ENCODE measurements at regions not wholly inside any gene's neighbourhood (a gene's known extent, or its start where the extent isn't known, plus 50 kb on each side); places are given as distances from the start of the nearest gene placed in this dataset.

DNA sequence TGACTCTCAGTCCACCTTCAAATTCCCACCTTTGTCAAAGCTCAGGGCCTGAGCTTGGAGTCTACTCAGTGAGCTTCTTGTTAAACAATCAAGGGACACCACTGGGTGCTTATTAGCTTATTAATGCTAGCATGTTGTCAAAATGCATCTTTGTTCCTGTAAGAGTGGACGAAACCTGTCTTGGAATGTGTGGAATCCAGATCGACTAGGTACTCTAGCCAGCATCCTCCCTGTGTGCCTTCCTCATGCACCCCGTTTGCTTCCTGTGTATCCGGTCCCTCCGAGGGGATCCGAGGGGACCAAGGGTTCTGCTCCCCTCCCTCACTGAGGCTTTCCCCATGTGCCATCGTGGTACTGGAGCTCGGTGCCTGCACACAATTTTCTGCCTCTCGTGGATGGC, 75.7 kb upstream of the UBE3A start:
- no peak for DNase-seq (ENCODE audit: low read depth in 2 of 2)
- TF ChIP-seq, protein P1, sequence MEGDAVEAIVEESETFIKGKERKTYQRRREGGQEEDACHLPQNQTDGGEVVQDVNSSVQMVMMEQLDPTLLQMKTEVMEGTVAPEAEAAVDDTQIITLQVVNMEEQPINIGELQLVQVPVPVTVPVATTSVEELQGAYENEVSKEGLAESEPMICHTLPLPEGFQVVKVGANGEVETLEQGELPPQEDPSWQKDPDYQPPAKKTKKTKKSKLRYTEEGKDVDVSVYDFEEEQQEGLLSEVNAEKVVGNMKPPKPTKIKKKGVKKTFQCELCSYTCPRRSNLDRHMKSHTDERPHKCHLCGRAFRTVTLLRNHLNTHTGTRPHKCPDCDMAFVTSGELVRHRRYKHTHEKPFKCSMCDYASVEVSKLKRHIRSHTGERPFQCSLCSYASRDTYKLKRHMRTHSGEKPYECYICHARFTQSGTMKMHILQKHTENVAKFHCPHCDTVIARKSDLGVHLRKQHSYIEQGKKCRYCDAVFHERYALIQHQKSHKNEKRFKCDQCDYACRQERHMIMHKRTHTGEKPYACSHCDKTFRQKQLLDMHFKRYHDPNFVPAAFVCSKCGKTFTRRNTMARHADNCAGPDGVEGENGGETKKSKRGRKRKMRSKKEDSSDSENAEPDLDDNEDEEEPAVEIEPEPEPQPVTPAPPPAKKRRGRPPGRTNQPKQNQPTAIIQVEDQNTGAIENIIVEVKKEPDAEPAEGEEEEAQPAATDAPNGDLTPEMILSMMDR (IDR thresholded peaks at IDR 0.05; ENCODE audit: low read depth, low read length): no peak
- H3K4me3 ChIP-seq (replicated peaks in 1 of 2; ENCODE audit: low read depth in 2 of 2, low read length in 2 of 2): no peak overlapping the region

DNA sequence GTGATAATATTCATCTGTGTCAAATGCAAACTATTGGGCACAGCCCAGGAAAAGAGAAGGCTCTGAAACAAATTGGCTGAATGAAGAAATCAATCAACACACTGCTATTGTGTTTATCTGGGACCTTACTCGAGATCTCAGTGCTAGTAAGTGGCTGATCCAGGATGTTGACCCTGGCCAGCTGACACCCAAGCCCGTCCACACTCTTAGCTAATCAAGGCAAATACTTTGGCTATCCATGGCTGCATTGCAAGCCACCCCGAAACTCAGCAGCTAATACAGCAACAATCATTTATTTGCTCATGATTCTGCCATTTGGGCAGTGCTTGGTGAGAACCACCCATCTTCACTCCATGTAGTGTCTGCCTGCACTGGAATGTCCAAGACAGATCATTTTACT, 74.1 kb upstream of the UBE3A start:
- TF ChIP-seq, protein P1 (IDR thresholded peaks at IDR 0.05; ENCODE audit: low read depth, low read length): no peak
- no peak for DNase-seq (ENCODE audit: low read depth in 2 of 2)
- H3K4me3 ChIP-seq (replicated peaks in 1 of 2; ENCODE audit: low read depth in 2 of 2, low read length in 2 of 2): no peak overlapping the region

DNA sequence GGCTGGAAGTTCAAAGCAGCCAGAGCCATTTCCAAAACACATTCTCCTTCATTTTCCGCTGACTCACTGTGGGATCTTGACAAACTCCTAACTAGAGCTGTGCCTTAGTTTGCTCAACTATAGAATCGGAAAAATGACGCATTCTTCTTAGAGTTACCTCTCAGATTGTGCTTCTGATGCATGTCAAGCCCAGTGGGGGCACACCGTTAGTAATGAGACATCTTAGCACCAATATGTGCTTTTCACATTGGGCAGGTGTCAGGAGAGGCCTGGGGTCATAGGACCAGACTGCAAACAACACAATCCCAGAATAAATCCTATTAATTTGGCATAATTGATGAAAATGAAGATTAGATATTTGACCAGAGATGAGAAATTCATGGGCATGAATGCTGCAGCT, 71.3 kb upstream of the UBE3A start:
- no peak for DNase-seq (ENCODE audit: low read depth in 2 of 2)
- TF ChIP-seq, protein P1 (IDR thresholded peaks at IDR 0.05; ENCODE audit: low read depth, low read length): no peak
- no peak overlapping the region for H3K4me3 ChIP-seq (replicated peaks in 1 of 2; ENCODE audit: low read depth in 2 of 2, low read length in 2 of 2)

DNA sequence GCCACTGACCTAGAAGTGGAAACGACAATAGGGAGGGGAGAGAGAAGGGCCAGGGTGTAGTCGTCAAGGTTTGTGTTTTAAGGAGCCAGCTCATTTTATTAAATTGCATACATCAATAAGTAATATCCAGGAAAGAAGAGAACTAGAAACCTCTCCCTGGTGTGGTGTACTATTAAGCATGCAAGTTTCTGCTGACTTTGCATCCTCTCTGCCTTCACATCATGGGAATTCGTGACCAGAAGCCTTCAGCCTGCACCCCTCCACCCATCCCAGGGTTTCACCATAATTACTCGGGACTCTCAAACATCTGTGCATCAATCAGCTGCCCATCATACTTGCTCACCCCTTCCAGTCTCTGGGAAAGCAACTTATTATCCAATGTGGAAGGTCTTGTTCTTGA, 70.9 kb upstream of the UBE3A start:
- TF ChIP-seq, protein P1 (IDR thresholded peaks at IDR 0.05; ENCODE audit: low read depth, low read length): no peak
- DNase-seq (ENCODE audit: low read depth in 2 of 2): no peak
- H3K4me3 ChIP-seq (replicated peaks in 1 of 2; ENCODE audit: low read depth in 2 of 2, low read length in 2 of 2): no peak overlapping the region

DNA sequence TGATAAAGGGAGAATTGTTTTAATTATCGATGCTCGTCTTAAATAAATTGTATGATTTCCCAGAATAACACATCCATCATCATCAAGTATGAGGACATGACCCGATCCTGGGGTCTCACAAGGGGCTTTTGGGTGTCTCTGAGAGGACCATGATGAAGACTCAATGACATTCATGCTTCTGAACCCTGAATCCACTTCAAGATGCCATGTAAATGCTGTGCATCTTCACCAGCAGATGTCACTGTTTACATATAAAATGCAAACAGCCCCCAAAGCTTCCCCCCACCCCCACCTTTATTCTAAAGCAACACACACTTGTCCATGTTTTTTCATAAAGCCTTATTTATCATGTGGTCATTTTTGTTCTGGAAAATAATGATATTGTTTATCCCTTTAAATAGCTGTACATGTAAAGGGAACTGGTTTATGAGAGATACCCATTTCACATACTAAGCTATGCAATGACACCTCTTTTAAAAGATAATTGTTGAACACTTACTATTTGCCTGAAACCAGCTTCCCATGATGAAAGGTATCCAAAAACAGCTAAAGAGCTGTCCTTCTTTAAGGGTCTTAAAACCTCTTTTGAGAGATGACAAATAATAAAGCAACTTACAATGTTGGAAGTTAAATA, 69.7 kb upstream of the UBE3A start:
- no peak overlapping the region for H3K4me3 ChIP-seq (replicated peaks in 1 of 2; ENCODE audit: low read depth in 2 of 2, low read length in 2 of 2)
- TF ChIP-seq, protein P1 (IDR thresholded peaks at IDR 0.05; ENCODE audit: low read depth, low read length): peak; percentile 54
- DNase-seq (ENCODE audit: low read depth in 2 of 2): peak; percentile 54 to 62

DNA sequence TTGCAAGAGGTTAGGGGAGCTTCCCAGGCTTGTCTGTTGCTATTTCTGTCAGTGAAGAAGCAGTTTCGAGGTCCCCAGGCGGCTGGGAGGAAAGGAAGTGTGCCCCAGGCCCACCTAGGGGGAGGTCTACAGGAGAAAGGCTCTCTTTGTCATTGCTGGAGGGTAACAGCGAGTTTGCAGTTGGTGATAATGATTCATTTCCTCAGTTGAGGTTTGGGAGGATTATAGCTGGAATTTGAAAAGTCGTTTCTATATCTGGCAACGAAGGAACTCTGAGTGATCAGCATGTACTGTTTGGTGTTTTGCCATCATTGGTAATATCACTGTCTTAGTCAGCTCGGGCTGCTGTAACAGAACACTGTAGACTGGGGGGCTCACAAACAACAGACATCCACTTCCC, 65.5 kb upstream of the UBE3A start:
- TF ChIP-seq, protein P1 (IDR thresholded peaks at IDR 0.05; ENCODE audit: low read depth, low read length): no peak
- DNase-seq (ENCODE audit: low read depth in 2 of 2): peak; percentile 3

More for the DNA sequence above, 65.5 kb upstream of the UBE3A start:
- H3K4me3 ChIP-seq (replicated peaks in 1 of 2; ENCODE audit: low read depth in 2 of 2, low read length in 2 of 2): no peak overlapping the region

Measured in cardiac fibroblast (primary cell).